Trophoblast cell (in vitro differentiated cells and primary cell): ENCODE measurements at regions not wholly inside any gene's neighbourhood (a gene's known extent, or its start where the extent isn't known, plus 50 kb on each side); places are given as distances from the start of the nearest gene placed in this dataset.

Experiments
- DNase-seq, 2 donors: peaks; one replicate each; pipeline ENCODE4 v3.0.0-alpha.2; 2016
- H2AFZ ChIP-seq: 2 replicates; pipeline ENCODE4 v1.6.1; 2013; ENCODE audit warnings: low read length, moderate library complexity, mild to moderate bottlenecking; ENCODE audit not compliant: insufficient read depth, poor library complexity
- H2AK5ac ChIP-seq: 2 replicates; pipeline ENCODE4 v1.6.1; 2013; ENCODE audit warnings: mild to moderate bottlenecking, low read length
- H2BK120ac ChIP-seq: 2 replicates; pipeline ENCODE4 v1.6.1; 2013; ENCODE audit warnings: low read length, mild to moderate bottlenecking, moderate library complexity; ENCODE audit not compliant: insufficient read depth, poor library complexity
- H2BK12ac ChIP-seq: 2 replicates; pipeline ENCODE4 v1.6.1; 2013; ENCODE audit warnings: mild to moderate bottlenecking, low read length, moderate library complexity
- H2BK5ac ChIP-seq: 2 replicates; pipeline ENCODE4 v1.6.1; 2013; ENCODE audit warnings: low read length, low read depth, moderate library complexity, mild to moderate bottlenecking; ENCODE audit not compliant: poor library complexity
- H3K14ac ChIP-seq: 2 replicates; pipeline ENCODE4 v1.6.1; 2013; ENCODE audit warnings: mild to moderate bottlenecking, low read length
- H3K18ac ChIP-seq: 2 replicates; pipeline ENCODE4 v1.6.1; 2013; ENCODE audit warnings: mild to moderate bottlenecking, low read length
- H3K23ac ChIP-seq: 2 replicates; pipeline ENCODE4 v1.6.1; 2013; ENCODE audit warnings: low read length
- H3K27ac ChIP-seq: 2 replicates; pipeline ENCODE4 v1.5.1; 2013; ENCODE audit warnings: low read depth, mild to moderate bottlenecking, inconsistent platforms, low read length, moderate library complexity
- H3K27me3 ChIP-seq: 2 replicates; pipeline ENCODE4 v1.6.1; 2013; ENCODE audit warnings: inconsistent platforms, mild to moderate bottlenecking, low read length, moderate library complexity; ENCODE audit not compliant: insufficient read depth
- H3K36me3 ChIP-seq, 2 experiments: 1 replicate in 1 of 2; 2 replicates in 1 of 2; pipeline ENCODE4 v1.6.1; 2013; ENCODE audit warnings: low read length in 2 of 2, mild to moderate bottlenecking in 2 of 2, moderate library complexity in 1 of 2; ENCODE audit not compliant: insufficient read depth in 2 of 2, control insufficient read depth in 1 of 2
- H3K4ac ChIP-seq: 2 replicates; pipeline ENCODE4 v1.6.1; 2013; ENCODE audit warnings: low read depth, mild to moderate bottlenecking, low read length, moderate library complexity
- H3K4me1 ChIP-seq, 2 experiments: 1 replicate in 1 of 2; 2 replicates in 1 of 2; pipeline ENCODE4 v1.6.1; 2013; ENCODE audit warnings: low read length in 2 of 2, mild to moderate bottlenecking in 2 of 2, moderate library complexity in 1 of 2; ENCODE audit not compliant: insufficient read depth in 2 of 2, control insufficient read depth in 1 of 2
- H3K4me2 ChIP-seq: 2 replicates; pipeline ENCODE4 v1.6.1; 2013; ENCODE audit warnings: inconsistent platforms, mild to moderate bottlenecking, low read length, moderate library complexity
- H3K4me3 ChIP-seq: 2 replicates; pipeline ENCODE4 v1.5.1; 2013; ENCODE audit warnings: mild to moderate bottlenecking, low read depth, low read length, inconsistent platforms
- H3K79me1 ChIP-seq: one replicate; pipeline ENCODE4 v1.6.1; 2013; ENCODE audit warnings: low read length
- H3K79me2 ChIP-seq: 2 replicates; pipeline ENCODE4 v1.6.1; 2013; ENCODE audit warnings: low read length, mild to moderate bottlenecking; ENCODE audit not compliant: control insufficient read depth, insufficient read depth, poor library complexity
- H3K9ac ChIP-seq: 2 replicates; pipeline ENCODE4 v1.6.1; 2013; ENCODE audit warnings: mild to moderate bottlenecking, low read length
- H3K9me3 ChIP-seq: 2 replicates; pipeline ENCODE4 v1.6.1; 2013; ENCODE audit warnings: low read depth, mild to moderate bottlenecking, control low read depth, inconsistent platforms, low read length; ENCODE audit not compliant: insufficient read depth
- H4K12ac ChIP-seq: 2 replicates; pipeline ENCODE4 v1.6.1; 2013; ENCODE audit warnings: low read depth, mild to moderate bottlenecking, low read length, moderate library complexity
- H4K8ac ChIP-seq: 2 replicates; pipeline ENCODE4 v1.6.1; 2013; ENCODE audit warnings: low read depth, mild to moderate bottlenecking, low read length, moderate library complexity
- H4K91ac ChIP-seq: one replicate; pipeline ENCODE4 v1.6.1; 2013; ENCODE audit warnings: low read depth, mild to moderate bottlenecking, low read length, moderate library complexity
- WGBS: extraction: QIAGEN DNeasy Blood & Tissue Kit; methylation state at CpG from one replicate; pipeline ENCODE4 v1.1.7; 2013; ENCODE audit warnings: missing lambda C conversion rate; ENCODE audit not compliant: insufficient read length, insufficient coverage; ENCODE audit errors: extremely low coverage; 5-methylcytosine and 5-hydroxymethylcytosine counted together

GRCh38 chr4:79472693-79473438 lies 64.8 kb upstream of the GK2 start:
- Histone ChIP-seq H3K4ac (no peak overlapping the region), H3K9me3 (no peaks in the 10 kb centered on the region), H2AK5ac (no peak overlapping the region), H3K27ac (no peak overlapping the region), H4K91ac (no peak overlapping the region), H3K18ac (no peak overlapping the region), H3K14ac (no peak overlapping the region), H2BK12ac (no peak overlapping the region), H2BK120ac (no peak overlapping the region), H3K4me2 (no peak overlapping the region), H3K4me3 (no peak overlapping the region), H3K9ac (no peak overlapping the region), H4K12ac (no peak overlapping the region), H3K27me3 (no peaks in the 10 kb centered on the region), H3K79me1 (no peaks in the 10 kb centered on the region), H3K36me3 (no peaks in the 10 kb centered on the region), H4K8ac (no peak overlapping the region), H3K4me1 (no peaks in the 10 kb centered on the region), H3K23ac (no peak overlapping the region), H3K79me2 (no peaks in the 10 kb centered on the region), H2AFZ (no peak overlapping the region), H2BK5ac (no peak overlapping the region)
- no peak for DNase-seq
- no CpG with 5 or more reads among the region's 3 CpGs for WGBS

- no peak overlapping the region for H3K9ac ChIP-seq
- H3K36me3 ChIP-seq, result no peaks in the 10 kb centered on the region
- no peak overlapping the region for H2BK120ac ChIP-seq
- no peak overlapping the region for H2BK5ac ChIP-seq
- no peak overlapping the region for H3K4me3 ChIP-seq
- H3K27ac ChIP-seq, result no peak overlapping the region
- H3K4me2 ChIP-seq, result no peak overlapping the region
- no peak overlapping the region for H4K12ac ChIP-seq
- H3K4ac ChIP-seq, result no peak overlapping the region
- DNase-seq, result no peak
- H3K18ac ChIP-seq, result no peak overlapping the region
- no peaks in the 10 kb centered on the region for H3K27me3 ChIP-seq
- no peaks in the 10 kb centered on the region for H3K79me1 ChIP-seq
- H4K91ac ChIP-seq, result no peak overlapping the region
- H2AK5ac ChIP-seq, result no peak overlapping the region
- no peak overlapping the region for H2AFZ ChIP-seq
- H3K79me2 ChIP-seq, result no peaks in the 10 kb centered on the region
- no peak overlapping the region for H4K8ac ChIP-seq
- H3K4me1 ChIP-seq, result no peaks in the 10 kb centered on the region
- H2BK12ac ChIP-seq, result no peak overlapping the region
- H3K14ac ChIP-seq, result no peak overlapping the region
- no CpG with 5 or more reads among the region's 1 CpG for WGBS
- no peak overlapping the region for H3K23ac ChIP-seq
- no peaks in the 10 kb centered on the region for H3K9me3 ChIP-seq
These were observed 64.0 kb upstream of the GK2 start for GRCh38 chr4:79472036-79472435.

GRCh38 chr4:79471309-79471708 lies 63.3 kb upstream of the GK2 start:
- H3K27me3 ChIP-seq, result no peaks in the 10 kb centered on the region
- no peaks in the 10 kb centered on the region for H3K79me1 ChIP-seq
- no peak overlapping the region for H3K4me3 ChIP-seq
- no peak overlapping the region for H2BK5ac ChIP-seq
- no peak overlapping the region for H4K8ac ChIP-seq
- H2AK5ac ChIP-seq, result no peak overlapping the region
- H3K9ac ChIP-seq, result no peak overlapping the region
- H3K9me3 ChIP-seq, result no peaks in the 10 kb centered on the region
- no peak for DNase-seq
- no peak overlapping the region for H3K18ac ChIP-seq
- H3K27ac ChIP-seq, result no peak overlapping the region
- no peak overlapping the region for H3K4ac ChIP-seq
- H2BK120ac ChIP-seq, result no peak overlapping the region
- no peak overlapping the region for H4K12ac ChIP-seq
- H4K91ac ChIP-seq, result no peak overlapping the region
- no peak overlapping the region for H3K23ac ChIP-seq
- H3K4me2 ChIP-seq, result no peak overlapping the region
- H3K36me3 ChIP-seq, result no peaks in the 10 kb centered on the region
- no peak overlapping the region for H2BK12ac ChIP-seq
- H3K4me1 ChIP-seq, result no peaks in the 10 kb centered on the region
- no peak overlapping the region for H2AFZ ChIP-seq
- no peaks in the 10 kb centered on the region for H3K79me2 ChIP-seq
- H3K14ac ChIP-seq, result no peak overlapping the region

- no peak overlapping the region for H2AK5ac ChIP-seq
- no peaks in the 10 kb centered on the region for H3K79me1 ChIP-seq
- no peak overlapping the region for H4K91ac ChIP-seq
- H2BK5ac ChIP-seq, result no peak overlapping the region
- no peaks in the 10 kb centered on the region for H3K79me2 ChIP-seq
- H3K9me3 ChIP-seq, result no peaks in the 10 kb centered on the region
- H3K18ac ChIP-seq, result no peak overlapping the region
- H3K27me3 ChIP-seq, result no peaks in the 10 kb centered on the region
- H4K12ac ChIP-seq, result no peak overlapping the region
- no peak overlapping the region for H2AFZ ChIP-seq
- no peak overlapping the region for H3K14ac ChIP-seq
- no peak overlapping the region for H3K9ac ChIP-seq
- no peak for DNase-seq
- no peaks in the 10 kb centered on the region for H3K36me3 ChIP-seq
- H2BK12ac ChIP-seq, result no peak overlapping the region
- no peak overlapping the region for H2BK120ac ChIP-seq
- no peak overlapping the region for H3K4ac ChIP-seq
- no peak overlapping the region for H3K4me3 ChIP-seq
- no peak overlapping the region for H3K4me2 ChIP-seq
- no peak overlapping the region for H4K8ac ChIP-seq
- no peak overlapping the region for H3K27ac ChIP-seq
- no peak overlapping the region for H3K23ac ChIP-seq
- H3K4me1 ChIP-seq, result no peaks in the 10 kb centered on the region
These were observed 59.4 kb upstream of the GK2 start for GRCh38 chr4:79467246-79467932.
